Keratinocyte (primary cell): ENCODE measurements at regions not wholly inside any gene's neighbourhood (a gene's known extent, or its start where the extent isn't known, plus 50 kb on each side); places are given as distances from the start of the nearest gene placed in this dataset.

Source experiments
- DNase-seq: peaks from one replicate; pipeline ENCODE4 v3.0.0-alpha.2; 2011; ENCODE audit warnings: low read depth, missing footprints, low spot score
- FAIRE-seq: peaks from 2 replicates; lab custom pipeline; 2011; peaks lifted over from hg19 to GRCh38; lab: Jason Lieb, UNC
- H2AFZ ChIP-seq: 2 replicates; pipeline ENCODE4 v1.6.0; 2012; ENCODE audit warnings: low read length, control low read depth, inconsistent platforms; ENCODE audit not compliant: control insufficient read depth
- H3K27ac ChIP-seq: 2 replicates; pipeline ENCODE4 v1.5.1; 2011; ENCODE audit warnings: low read length; ENCODE audit not compliant: control insufficient read depth, insufficient read depth
- H3K27me3 ChIP-seq: 3 replicates; pipeline ENCODE4 v1.6.0; 2011; ENCODE audit warnings: low read length; ENCODE audit not compliant: control insufficient read depth, insufficient read depth; ENCODE audit errors: extremely low read depth
- H3K36me3 ChIP-seq, 2 experiments: 2 replicates in 1 of 2; 3 replicates in 1 of 2; pipeline ENCODE4 v1.5.1; 2011; ENCODE audit warnings: low read length in 2 of 2, mild to moderate bottlenecking in 1 of 2; ENCODE audit not compliant: control insufficient read depth in 2 of 2, insufficient read depth in 2 of 2; ENCODE audit errors: extremely low read depth in 1 of 2
- H3K4me1 ChIP-seq: 3 replicates; pipeline ENCODE4 v1.5.1; 2011; ENCODE audit warnings: low read length; ENCODE audit not compliant: control insufficient read depth, insufficient read depth; ENCODE audit errors: extremely low read depth
- H3K4me2 ChIP-seq: 3 replicates; pipeline ENCODE4 v1.6.0; 2011; ENCODE audit warnings: low read depth, low read length; ENCODE audit not compliant: control insufficient read depth, insufficient read depth; ENCODE audit errors: extremely low read depth
- H3K4me3 ChIP-seq, 3 experiments: fragments of 200-600 bp in 1 of 3; sonication (generic) in 1 of 3; 2 replicates in 2 of 3; 3 replicates in 1 of 3; pipeline ENCODE4 v1.5.1; 2011 to 2016; ENCODE audit warnings: low read length in 3 of 3, mild to moderate bottlenecking in 3 of 3, control low read depth in 2 of 3, inconsistent platforms in 1 of 3, low read depth in 1 of 3, mixed read lengths in 1 of 3, mixed run types in 1 of 3, moderate library complexity in 1 of 3; ENCODE audit not compliant: control insufficient read depth in 2 of 3, insufficient read depth in 2 of 3; ENCODE audit errors: extremely low read depth in 1 of 3
- H3K79me2 ChIP-seq: 2 replicates; pipeline ENCODE4 v1.6.0; 2012; ENCODE audit warnings: low read length; ENCODE audit not compliant: control insufficient read depth, insufficient read depth
- H3K9ac ChIP-seq: 3 replicates; pipeline ENCODE4 v1.6.0; 2011; ENCODE audit warnings: low read length; ENCODE audit not compliant: control insufficient read depth, insufficient read depth; ENCODE audit errors: extremely low read depth
- H3K9me1 ChIP-seq: 3 replicates; pipeline ENCODE4 v1.6.0; 2011; ENCODE audit warnings: low read length; ENCODE audit not compliant: control insufficient read depth, insufficient read depth; ENCODE audit errors: extremely low read depth
- H3K9me3 ChIP-seq: 2 replicates; pipeline ENCODE4 v1.5.1; 2012; ENCODE audit warnings: low read depth, low read length; ENCODE audit not compliant: control insufficient read depth
- H4K20me1 ChIP-seq: 3 replicates; pipeline ENCODE4 v1.6.0; 2011; ENCODE audit warnings: low read length; ENCODE audit not compliant: control insufficient read depth, insufficient read depth; ENCODE audit errors: extremely low read depth
- CTCF ChIP-seq, 3 experiments: IDR thresholded peaks in 1 of 3; conservative IDR thresholded peaks in 1 of 3; optimal IDR thresholded peaks in 1 of 3; 2 replicates in 2 of 3; 3 replicates in 1 of 3; pipeline versions ENCODE3 to v1.5.1; 2011; ENCODE audit warnings: low read length in 3 of 3, mild to moderate bottlenecking in 3 of 3, moderate library complexity in 2 of 3, control low read depth in 1 of 3, inconsistent platforms in 1 of 3; ENCODE audit not compliant: insufficient read depth in 2 of 3; ENCODE audit errors: extremely low read depth in 1 of 3
- EZH2 ChIP-seq: IDR thresholded peaks from one replicate; pipeline ENCODE4 v1.6.1; 2012; ENCODE audit warnings: inconsistent platforms, mild to moderate bottlenecking, low read length, moderate library complexity
- dilution Hi-C: fragments of 300-500 bp; cut with MboI; formaldehyde crosslinking; loops from one replicate; pipeline ENCODE4 v1.7.0; 2020; ENCODE audit warnings: low sequenced_read_pairs; ENCODE audit not compliant: extremely low pct_ligation_motif_present

GRCh38 chrX:40452031-40452430 lies 128.7 kb upstream of the ATP6AP2 start:
- Histone ChIP-seq H3K9ac (no peak overlapping the region), H4K20me1 (no peaks in the 10 kb centered on the region), H3K9me3 (no peaks in the 10 kb centered on the region), H3K4me3 (no peak overlapping the region), H3K27me3 (no peaks in the 10 kb centered on the region), H2AFZ (no peak overlapping the region), H3K79me2 (no peaks in the 10 kb centered on the region), H3K4me2 (no peak overlapping the region), H3K4me1 (peaks cover 10% of the 10 kb centered on the region), H3K27ac (no peak overlapping the region), H3K9me1 (no peaks in the 10 kb centered on the region), H3K36me3 (no peaks in the 10 kb centered on the region)
- DNase-seq (no peak), FAIRE-seq (no peak)
- dilution Hi-C loops = no loop called here
- TF ChIP-seq EZH2 (no peak), CTCF (optimal IDR thresholded peaks at IDR 0.05 in 1 of 3, IDR thresholded peaks at IDR 0.05 in 1 of 3, conservative IDR thresholded peaks at IDR 0.05 in 1 of 3; ENCODE audit: extremely low read depth in 1 of 3, insufficient read depth in 2 of 3, low read length in 3 of 3) (no peak)

GRCh38 chrX:40449956-40450706 lies 130.6 kb upstream of the ATP6AP2 start:
- Histone ChIP-seq H3K27me3 (no peaks in the 10 kb centered on the region), H3K36me3 (no peaks in the 10 kb centered on the region), H3K27ac (no peak overlapping the region), H3K4me2 (no peak overlapping the region), H4K20me1 (no peaks in the 10 kb centered on the region), H3K4me3 (no peak overlapping the region), H3K9me1 (no peaks in the 10 kb centered on the region), H2AFZ (no peak overlapping the region), H3K9ac (no peak overlapping the region), H3K4me1 (peaks cover 10% of the 10 kb centered on the region), H3K9me3 (no peaks in the 10 kb centered on the region), H3K79me2 (no peaks in the 10 kb centered on the region)
- no peak for DNase-seq
- dilution Hi-C loops = no loop called here
- FAIRE-seq = no peak
- TF ChIP-seq CTCF (optimal IDR thresholded peaks at IDR 0.05 in 1 of 3, IDR thresholded peaks at IDR 0.05 in 1 of 3, conservative IDR thresholded peaks at IDR 0.05 in 1 of 3; ENCODE audit: extremely low read depth in 1 of 3, insufficient read depth in 2 of 3, low read length in 3 of 3) (no peak), EZH2 (no peak)
